IMR-90 (cell line): ENCODE measurements at regions not wholly inside any gene's neighbourhood (a gene's known extent, or its start where the extent isn't known, plus 50 kb on each side); places are given as distances from the start of the nearest gene placed in this dataset.

Experiments used
- ATAC-seq: fragments of 200-7000 bp; cut with Tn5 transposase; 2 replicates; pipeline ENCODE4 v1.9.1; 2020; ENCODE audit warnings: low read depth, mild to moderate bottlenecking, moderate library complexity
- BruUV-seq: library from RNA; stranded (reverse); fragments of 400-500 nt; replicated peaks from 2 replicates; lab custom pipeline; 2021; lab: Mats Ljungman, UMichigan
- CTCF ChIA-PET: fragments of 300-600 bp; formaldehyde crosslinking; extraction: SDS; loops from one replicate; lab custom pipeline; 2021; ENCODE audit warnings: antibody characterized with exemption; lab: Yijun Ruan, JAX
- POLR2A ChIA-PET: fragments of 300-600 bp; sonication (Branson Sonifier 250); formaldehyde crosslinking; loops from one replicate; lab custom pipeline; 2022; ENCODE audit warnings: antibody characterized with exemption; ENCODE audit not compliant: unreplicated experiment; lab: Charles Lee
- DNase-seq: peaks from one replicate; pipeline ENCODE4 v3.0.0; 2013
- H2AFZ ChIP-seq: replicated peaks from 2 replicates; pipeline ENCODE3; 2013; ENCODE audit warnings: low read length, mild to moderate bottlenecking; ENCODE audit not compliant: poor library complexity
- H2AK5ac ChIP-seq: 2 replicates; pipeline ENCODE4 v1.6.1; 2013; ENCODE audit warnings: low read depth, low read length, inconsistent platforms
- H2AK9ac ChIP-seq: replicated peaks from 2 replicates; pipeline ENCODE3; 2013; ENCODE audit warnings: mild to moderate bottlenecking, low read depth, low read length, moderate library complexity; ENCODE audit not compliant: poor library complexity
- H2BK120ac ChIP-seq: 2 replicates; pipeline ENCODE4 v1.6.1; 2013; ENCODE audit warnings: low read depth, low read length, inconsistent platforms
- H2BK15ac ChIP-seq: 3 replicates; pipeline ENCODE4 v1.6.1; 2013; ENCODE audit warnings: low read depth, low read length, inconsistent platforms
- H2BK20ac ChIP-seq: 2 replicates; pipeline ENCODE4 v1.6.1; 2013; ENCODE audit warnings: low read depth, mild to moderate bottlenecking, inconsistent platforms, low read length, moderate library complexity
- H2BK5ac ChIP-seq: 2 replicates; pipeline ENCODE4 v1.6.1; 2013; ENCODE audit warnings: mild to moderate bottlenecking, low read depth, low read length, inconsistent platforms; ENCODE audit not compliant: poor library complexity, severe bottlenecking
- H3K14ac ChIP-seq: replicated peaks from 2 replicates; pipeline ENCODE4 v1.6.1; 2013; ENCODE audit warnings: low read depth, low read length, inconsistent platforms
- H3K18ac ChIP-seq: 2 replicates; pipeline ENCODE4 v1.6.1; 2013; ENCODE audit warnings: low read depth, low read length, control low read depth
- H3K23ac ChIP-seq: 2 replicates; pipeline ENCODE4 v1.6.1; 2013; ENCODE audit warnings: low read depth, low read length, inconsistent platforms
- H3K27ac ChIP-seq: 2 replicates; pipeline ENCODE4 v1.5.1; 2013; ENCODE audit warnings: mild to moderate bottlenecking, control low read depth, low read length; ENCODE audit not compliant: insufficient read depth
- H3K27me3 ChIP-seq: 2 replicates; pipeline ENCODE4 v1.6.1; 2013; ENCODE audit warnings: low read length; ENCODE audit not compliant: control insufficient read depth, insufficient read depth
- H3K36me3 ChIP-seq: 2 replicates; pipeline ENCODE4 v1.6.1; 2013; ENCODE audit warnings: low read length, mixed read lengths; ENCODE audit not compliant: control insufficient read depth, insufficient read depth
- H3K4ac ChIP-seq: 2 replicates; pipeline ENCODE4 v1.6.1; 2013; ENCODE audit warnings: low read depth, low read length, inconsistent platforms
- H3K4me1 ChIP-seq: 2 replicates; pipeline ENCODE4 v1.6.1; 2013; ENCODE audit warnings: low read length, mixed read lengths; ENCODE audit not compliant: control insufficient read depth, insufficient read depth
- H3K4me2 ChIP-seq: 2 replicates; pipeline ENCODE4 v1.6.1; 2013; ENCODE audit warnings: low read depth, mild to moderate bottlenecking, control low read depth, low read length, moderate library complexity
- H3K4me3 ChIP-seq: 2 replicates; pipeline ENCODE4 v1.5.1; 2013; ENCODE audit warnings: low read depth, mild to moderate bottlenecking, control low read depth, low read length, moderate library complexity; ENCODE audit not compliant: insufficient read depth
- H3K56ac ChIP-seq: 2 replicates; pipeline ENCODE4 v1.6.1; 2013; ENCODE audit warnings: low read length, inconsistent platforms; ENCODE audit not compliant: insufficient read depth; ENCODE audit errors: extremely low read depth
- H3K79me1 ChIP-seq, 2 experiments: 2 replicates each; pipeline ENCODE4 v1.6.1; 2013; ENCODE audit warnings: low read length in 2 of 2, inconsistent platforms in 1 of 2, low read depth in 1 of 2
- H3K9ac ChIP-seq: 2 replicates; pipeline ENCODE4 v1.6.1; 2013; ENCODE audit warnings: low read depth, low read length, control low read depth
- H3K9me1 ChIP-seq: 2 replicates; pipeline ENCODE4 v1.6.1; 2013; ENCODE audit warnings: low read length, inconsistent platforms; ENCODE audit not compliant: insufficient read depth
- H3K9me3 ChIP-seq: 2 replicates; pipeline ENCODE4 v1.6.1; 2013; ENCODE audit warnings: low read length; ENCODE audit not compliant: control insufficient read depth, insufficient read depth
- H4K20me1 ChIP-seq: 2 replicates; pipeline ENCODE4 v1.6.1; 2013; ENCODE audit warnings: low read length, inconsistent platforms; ENCODE audit not compliant: insufficient read depth
- H4K5ac ChIP-seq: 2 replicates; pipeline ENCODE4 v1.6.1; 2013; ENCODE audit warnings: mild to moderate bottlenecking, low read depth, low read length, control low read depth
- H4K8ac ChIP-seq, 2 experiments: 2 replicates each; pipeline ENCODE4 v1.6.1; 2013; ENCODE audit warnings: low read depth in 2 of 2, low read length in 2 of 2, control low read depth in 1 of 2, inconsistent platforms in 1 of 2
- H4K91ac ChIP-seq: 2 replicates; pipeline ENCODE4 v1.6.1; 2013; ENCODE audit warnings: low read depth, low read length, inconsistent platforms; ENCODE audit not compliant: insufficient read depth
- BHLHE40 ChIP-seq: fragments of 150-350 bp; IDR thresholded peaks from 2 replicates; pipeline ENCODE4 v1.6.1; 2016; ENCODE audit warnings: mild to moderate bottlenecking, low read depth, low read length
- CEBPB ChIP-seq: IDR thresholded peaks from 2 replicates; pipeline ENCODE4 v1.6.1; 2012; ENCODE audit warnings: low read depth, low read length, improper control_type of control experiment
- CHD1 ChIP-seq: IDR thresholded peaks from 2 replicates; pipeline ENCODE4 v1.6.1; 2012; ENCODE audit warnings: low read depth, low read length, improper control_type of control experiment
- FOS ChIP-seq: fragments of 150-350 bp; IDR thresholded peaks from 2 replicates; pipeline ENCODE4 v1.6.1; 2016; ENCODE audit warnings: low read depth, low read length
- MAFK ChIP-seq: IDR thresholded peaks from 2 replicates; pipeline ENCODE4 v1.6.1; 2012; ENCODE audit warnings: low read depth, low read length, improper control_type of control experiment
- MAZ ChIP-seq: IDR thresholded peaks from 2 replicates; pipeline ENCODE4 v1.6.1; 2012; ENCODE audit warnings: low read depth, mild to moderate bottlenecking, low read length, improper control_type of control experiment, moderate library complexity, borderline replicate concordance
- MXI1 ChIP-seq: IDR thresholded peaks from 2 replicates; pipeline ENCODE4 v1.6.1; 2012; ENCODE audit warnings: low read depth, mild to moderate bottlenecking, low read length, moderate library complexity, borderline replicate concordance
- NFE2L2 ChIP-seq: fragments of 150-350 bp; IDR thresholded peaks from 2 replicates; pipeline ENCODE4 v1.6.1; 2016; ENCODE audit warnings: low read depth, mild to moderate bottlenecking, low read length
- RAD21 ChIP-seq: IDR thresholded peaks from 2 replicates; pipeline ENCODE4 v1.6.1; 2012; ENCODE audit warnings: low read length, improper control_type of control experiment
- RFX5 ChIP-seq: IDR thresholded peaks from 2 replicates; pipeline ENCODE4 v1.8.0; 2012; ENCODE audit warnings: low read depth, mild to moderate bottlenecking, low read length, moderate library complexity
- WGBS, 2 experiments: methylation state at CpG; one replicate each; pipeline versions ENCODE4 v1.1.5 to v1.1.7; 2013; ENCODE audit warnings: missing lambda C conversion rate in 2 of 2; ENCODE audit not compliant: insufficient read length in 1 of 2; ENCODE audit errors: extremely low coverage in 2 of 2; 5-methylcytosine and 5-hydroxymethylcytosine counted together
- dilution Hi-C: fragments of 300-500 bp; cut with HindIII; formaldehyde crosslinking; loops from one replicate; pipeline ENCODE4 v1.14.3; 2018; ENCODE audit warnings: low sequenced_read_pairs; ENCODE audit not compliant: unreplicated experiment
- in situ Hi-C: fragments of 300-500 bp; cut with MboI; formaldehyde crosslinking; loops from 3 replicates; pipeline ENCODE4 v1.14.3; 2019; ENCODE audit warnings: low sequenced_read_pairs, inconsistent platforms, mixed read lengths
- intact Hi-C: fragments of 100-400 bp; cut with micrococcal nuclease; formaldehyde crosslinking; loops from 2 replicates; pipeline ENCODE4 v1.10.0; 2022
- TF ChIP-seq, protein P1 (sequence below): conservative IDR thresholded peaks from 2 replicates; pipeline ENCODE4 v1.5.1; 2012; ENCODE audit warnings: mild to moderate bottlenecking, low read depth, low read length, improper control_type of control experiment
- TF ChIP-seq, protein P2 (sequence below): fragments of 150-350 bp; IDR thresholded peaks from 2 replicates; pipeline ENCODE4 v1.6.1; 2016; ENCODE audit warnings: low read depth, mild to moderate bottlenecking, low read length, moderate library complexity, borderline replicate concordance

DNA sequence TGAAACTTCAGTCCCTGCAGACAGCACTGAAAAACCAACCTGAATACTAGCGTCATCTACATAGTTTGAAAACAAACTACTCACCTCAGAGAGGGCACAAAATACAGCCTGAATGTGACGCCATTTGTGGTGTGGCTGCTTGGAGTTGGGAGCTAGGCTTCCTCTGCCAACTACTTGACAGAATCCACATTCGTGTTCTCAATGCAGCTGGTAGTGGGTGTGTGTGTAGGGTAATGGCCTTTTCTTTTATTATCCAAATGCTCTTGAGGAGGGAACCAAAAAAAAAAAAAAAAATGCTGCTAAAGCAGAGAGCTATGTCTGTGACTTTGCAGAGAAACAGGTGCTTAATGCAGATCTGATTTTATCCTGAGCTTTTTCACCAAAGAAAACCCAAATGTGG is 207.8 kb downstream of the OTOR start:
- H3K9ac ChIP-seq, result no peak overlapping the region
- no peak overlapping the region for H2AK9ac ChIP-seq
- no peak overlapping the region for H3K27ac ChIP-seq
- no peak overlapping the region for H3K18ac ChIP-seq
- no TSS peak for BruUV-seq
- H2AFZ ChIP-seq, result no peak overlapping the region
- DNase-seq (no peak), ATAC-seq (no peak)
- no peaks in the 10 kb centered on the region for H3K9me3 ChIP-seq
- H3K27me3 ChIP-seq, result peaks cover 2% of the 10 kb centered on the region
- ChIA-PET CTCF (no interaction called here), POLR2A (no interaction called here)
- H3K79me1 ChIP-seq, result no peaks in the 10 kb centered on the region
- in situ Hi-C loops, result no loop called here
- intact Hi-C loops, result no loop called here
- no CpG with 5 or more reads among the region's 3 CpGs for WGBS, 2 experiments
- H3K4me1 ChIP-seq, result no peaks in the 10 kb centered on the region
- no peak overlapping the region for H2AK5ac ChIP-seq
- H2BK15ac ChIP-seq, result no peak overlapping the region
- no peak overlapping the region for H4K91ac ChIP-seq
- dilution Hi-C loops, result no loop called here
- H3K4me2 ChIP-seq, result no peak overlapping the region
- H2BK120ac ChIP-seq, result no peak overlapping the region
- no peak overlapping the region for H4K5ac ChIP-seq
- H3K14ac ChIP-seq, result no peak overlapping the region
- H3K23ac ChIP-seq, result no peak overlapping the region
- no peak overlapping the region for H2BK5ac ChIP-seq
- no peaks in the 10 kb centered on the region for H3K36me3 ChIP-seq
- no peak overlapping the region for H3K4me3 ChIP-seq
- H3K4ac ChIP-seq, result no peak overlapping the region
- H4K8ac ChIP-seq, result no peak overlapping the region
- H4K20me1 ChIP-seq, result no peaks in the 10 kb centered on the region
- no peak overlapping the region for H2BK20ac ChIP-seq
- H3K56ac ChIP-seq, result no peak overlapping the region
- TF ChIP-seq NFE2L2 (no peak), RAD21 (no peak), FOS (no peak), MAFK (no peak), CEBPB (no peak), MAZ (no peak), CHD1 (no peak), BHLHE40 (no peak), RFX5 (no peak), MXI1 (no peak)
- TF ChIP-seq, protein P1, sequence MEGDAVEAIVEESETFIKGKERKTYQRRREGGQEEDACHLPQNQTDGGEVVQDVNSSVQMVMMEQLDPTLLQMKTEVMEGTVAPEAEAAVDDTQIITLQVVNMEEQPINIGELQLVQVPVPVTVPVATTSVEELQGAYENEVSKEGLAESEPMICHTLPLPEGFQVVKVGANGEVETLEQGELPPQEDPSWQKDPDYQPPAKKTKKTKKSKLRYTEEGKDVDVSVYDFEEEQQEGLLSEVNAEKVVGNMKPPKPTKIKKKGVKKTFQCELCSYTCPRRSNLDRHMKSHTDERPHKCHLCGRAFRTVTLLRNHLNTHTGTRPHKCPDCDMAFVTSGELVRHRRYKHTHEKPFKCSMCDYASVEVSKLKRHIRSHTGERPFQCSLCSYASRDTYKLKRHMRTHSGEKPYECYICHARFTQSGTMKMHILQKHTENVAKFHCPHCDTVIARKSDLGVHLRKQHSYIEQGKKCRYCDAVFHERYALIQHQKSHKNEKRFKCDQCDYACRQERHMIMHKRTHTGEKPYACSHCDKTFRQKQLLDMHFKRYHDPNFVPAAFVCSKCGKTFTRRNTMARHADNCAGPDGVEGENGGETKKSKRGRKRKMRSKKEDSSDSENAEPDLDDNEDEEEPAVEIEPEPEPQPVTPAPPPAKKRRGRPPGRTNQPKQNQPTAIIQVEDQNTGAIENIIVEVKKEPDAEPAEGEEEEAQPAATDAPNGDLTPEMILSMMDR, result no peak
- TF ChIP-seq, protein P2, sequence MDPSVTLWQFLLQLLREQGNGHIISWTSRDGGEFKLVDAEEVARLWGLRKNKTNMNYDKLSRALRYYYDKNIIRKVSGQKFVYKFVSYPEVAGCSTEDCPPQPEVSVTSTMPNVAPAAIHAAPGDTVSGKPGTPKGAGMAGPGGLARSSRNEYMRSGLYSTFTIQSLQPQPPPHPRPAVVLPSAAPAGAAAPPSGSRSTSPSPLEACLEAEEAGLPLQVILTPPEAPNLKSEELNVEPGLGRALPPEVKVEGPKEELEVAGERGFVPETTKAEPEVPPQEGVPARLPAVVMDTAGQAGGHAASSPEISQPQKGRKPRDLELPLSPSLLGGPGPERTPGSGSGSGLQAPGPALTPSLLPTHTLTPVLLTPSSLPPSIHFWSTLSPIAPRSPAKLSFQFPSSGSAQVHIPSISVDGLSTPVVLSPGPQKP, result no peak
- no peaks in the 10 kb centered on the region for H3K9me1 ChIP-seq
